Activated CD8-positive, alpha-beta T cell treated with anti-CD3 and anti-CD28 coated beads for 36 hours (primary cell): ENCODE measurements at regions not wholly inside any gene's neighbourhood (a gene's known extent, or its start where the extent isn't known, plus 50 kb on each side); places are given as distances from the start of the nearest gene placed in this dataset.

ENCODE experiments used
- ATAC-seq: fragments of 200-7000 bp; cut with Tn5 transposase; one replicate; pipeline ENCODE4 v1.10.0; 2021; ENCODE audit warnings: mild to moderate bottlenecking, moderate library complexity
- CTCF ChIA-PET: fragments of 350-600 bp; sonication (Branson Sonifier 250); formaldehyde crosslinking; loops from one replicate; lab custom pipeline; 2021; ENCODE audit warnings: antibody characterized with exemption; lab: Charles Lee
- POLR2A ChIA-PET: fragments of 350-600 bp; sonication (Branson Sonifier 250); formaldehyde crosslinking; loops from one replicate; lab custom pipeline; 2021; ENCODE audit warnings: antibody characterized with exemption; lab: Charles Lee
- DNase-seq: peaks from one replicate; pipeline ENCODE4 v3.0.0-alpha.2; 2020
- H3K27ac Mint-ChIP-seq: one replicate; pipeline ENCODE4 v1.8.0; 2021; ENCODE audit warnings: mild to moderate bottlenecking, mixed read lengths
- H3K27me3 Mint-ChIP-seq: one replicate; pipeline ENCODE4 v1.8.0; 2021; ENCODE audit warnings: mixed read lengths
- H3K36me3 Mint-ChIP-seq: one replicate; pipeline ENCODE4 v1.8.0; 2021; ENCODE audit warnings: low read depth, mixed read lengths
- H3K4me1 Mint-ChIP-seq: one replicate; pipeline ENCODE4 v1.8.0; 2021; ENCODE audit warnings: low read depth, mixed read lengths
- H3K4me3 Mint-ChIP-seq: one replicate; pipeline ENCODE4 v1.8.0; 2021; ENCODE audit warnings: mild to moderate bottlenecking, moderate library complexity, mixed read lengths
- H3K9me3 Mint-ChIP-seq: one replicate; pipeline ENCODE4 v1.8.0; 2021; ENCODE audit warnings: mixed read lengths
- CTCF ChIP-seq: fragments of 200-600 bp; IDR thresholded peaks from one replicate; pipeline ENCODE4 v1.8.0; 2022; ENCODE audit warnings: antibody characterized with exemption, mild to moderate bottlenecking
- intact Hi-C: fragments of 100-400 bp; cut with micrococcal nuclease; formaldehyde crosslinking; loops from one replicate; pipeline ENCODE4 v1.10.0; 2022

GRCh38 chr4:171087089-171087488, 726.1 kb upstream of the GALNTL6 start:
- no peak for ATAC-seq
- Mint-ChIP-seq H3K36me3 (no peaks in the 10 kb centered on the region), H3K9me3 (peaks cover 9% of the 10 kb centered on the region)

GRCh38 chr4:171067422-171067821, 745.8 kb upstream of the GALNTL6 start:
- CTCF ChIA-PET: no interaction called here
- no peak for TF ChIP-seq CTCF
- POLR2A ChIA-PET: no interaction called here
- Mint-ChIP-seq H3K4me1 (no peaks in the 10 kb centered on the region), H3K27me3 (no peaks in the 10 kb centered on the region), H3K4me3 (no peak overlapping the region), H3K27ac (no peak overlapping the region), H3K36me3 (no peaks in the 10 kb centered on the region), H3K9me3 (peaks cover 11% of the 10 kb centered on the region)
- intact Hi-C loops: no loop called here
- DNase-seq (no peak), ATAC-seq (no peak)

More at GRCh38 chr4:171087089-171087488, 726.1 kb upstream of the GALNTL6 start:
- DNase-seq: no peak
- TF ChIP-seq CTCF: no peak
- ChIA-PET CTCF (no interaction called here), POLR2A (no interaction called here)
- Mint-ChIP-seq H3K27me3 (no peaks in the 10 kb centered on the region), H3K4me3 (no peak overlapping the region), H3K4me1 (no peaks in the 10 kb centered on the region), H3K27ac (no peak overlapping the region)
- intact Hi-C loops: no loop called here

GRCh38 chr4:171049380-171049779, 763.8 kb upstream of the GALNTL6 start:
- TF ChIP-seq CTCF: no peak
- intact Hi-C loops: no loop called here
- CTCF ChIA-PET: no interaction called here
- no peak overlapping the region for H3K4me3 Mint-ChIP-seq
- H3K36me3 Mint-ChIP-seq: no peaks in the 10 kb centered on the region
- H3K9me3 Mint-ChIP-seq: peaks cover 2% of the 10 kb centered on the region
- no peaks in the 10 kb centered on the region for H3K4me1 Mint-ChIP-seq
- H3K27me3 Mint-ChIP-seq: no peaks in the 10 kb centered on the region
- H3K27ac Mint-ChIP-seq: no peak overlapping the region
- POLR2A ChIA-PET: no interaction called here
- DNase-seq: no peak
- ATAC-seq: no peak

GRCh38 chr4:171042989-171043524, 770.1 kb upstream of the GALNTL6 start:
- no peak for TF ChIP-seq CTCF
- intact Hi-C loops: no loop called here
- Mint-ChIP-seq H3K9me3 (peaks cover 6% of the 10 kb centered on the region), H3K4me3 (no peak overlapping the region), H3K27ac (no peak overlapping the region), H3K4me1 (no peaks in the 10 kb centered on the region), H3K27me3 (no peaks in the 10 kb centered on the region), H3K36me3 (no peaks in the 10 kb centered on the region)
- ATAC-seq (no peak), DNase-seq (no peak)
- ChIA-PET POLR2A (no interaction called here), CTCF (no interaction called here)

- no peak for DNase-seq
- POLR2A ChIA-PET: no interaction called here
- H3K27ac Mint-ChIP-seq: no peak overlapping the region
- ATAC-seq: no peak
- H3K36me3 Mint-ChIP-seq: no peaks in the 10 kb centered on the region
- H3K27me3 Mint-ChIP-seq: no peaks in the 10 kb centered on the region
- intact Hi-C loops: no loop called here
- CTCF ChIA-PET: no interaction called here
- no peak for TF ChIP-seq CTCF
- peaks cover 10% of the 10 kb centered on the region for H3K9me3 Mint-ChIP-seq
- H3K4me3 Mint-ChIP-seq: no peak overlapping the region
- no peaks in the 10 kb centered on the region for H3K4me1 Mint-ChIP-seq
Measured at GRCh38 chr4:171035909-171036308, 777.3 kb upstream of the GALNTL6 start.
